ENCODE measurements at regions not wholly inside any gene's neighbourhood (a gene's known extent, or its start where the extent isn't known, plus 50 kb on each side); places are given as distances from the start of the nearest gene placed in this dataset.

DNA sequence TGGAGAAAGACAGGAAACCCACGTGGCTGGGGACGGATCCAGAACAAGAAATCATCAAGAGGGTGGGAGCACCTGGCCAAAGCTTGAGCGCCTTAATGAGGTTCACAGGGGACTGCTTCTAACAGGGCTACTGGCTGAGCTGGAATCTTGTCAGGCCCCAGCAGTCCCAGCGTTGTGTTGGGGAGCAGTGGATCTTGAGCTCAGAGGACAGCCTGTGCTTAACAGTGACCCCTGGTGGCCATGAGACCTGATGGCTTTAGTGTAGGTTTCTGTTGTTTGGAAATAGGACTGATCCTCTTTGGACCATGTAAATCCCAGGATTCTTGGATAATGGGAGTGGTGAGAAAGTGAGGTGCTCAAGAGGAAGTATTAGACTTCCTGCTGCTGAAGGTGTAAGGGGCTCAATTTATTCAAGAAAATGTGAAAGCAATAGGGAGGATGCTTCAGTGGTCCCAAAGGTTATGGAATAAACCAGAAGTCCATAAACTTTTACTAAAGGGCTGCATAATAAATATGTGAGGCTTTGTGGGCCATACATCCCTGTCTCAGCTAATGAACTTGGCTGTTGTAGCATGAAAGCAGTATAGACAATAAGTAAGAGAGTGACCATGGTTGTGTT, 216.2 kb downstream of the NFATC2 start (continued):
- TF ChIP-seq, protein P1, sequence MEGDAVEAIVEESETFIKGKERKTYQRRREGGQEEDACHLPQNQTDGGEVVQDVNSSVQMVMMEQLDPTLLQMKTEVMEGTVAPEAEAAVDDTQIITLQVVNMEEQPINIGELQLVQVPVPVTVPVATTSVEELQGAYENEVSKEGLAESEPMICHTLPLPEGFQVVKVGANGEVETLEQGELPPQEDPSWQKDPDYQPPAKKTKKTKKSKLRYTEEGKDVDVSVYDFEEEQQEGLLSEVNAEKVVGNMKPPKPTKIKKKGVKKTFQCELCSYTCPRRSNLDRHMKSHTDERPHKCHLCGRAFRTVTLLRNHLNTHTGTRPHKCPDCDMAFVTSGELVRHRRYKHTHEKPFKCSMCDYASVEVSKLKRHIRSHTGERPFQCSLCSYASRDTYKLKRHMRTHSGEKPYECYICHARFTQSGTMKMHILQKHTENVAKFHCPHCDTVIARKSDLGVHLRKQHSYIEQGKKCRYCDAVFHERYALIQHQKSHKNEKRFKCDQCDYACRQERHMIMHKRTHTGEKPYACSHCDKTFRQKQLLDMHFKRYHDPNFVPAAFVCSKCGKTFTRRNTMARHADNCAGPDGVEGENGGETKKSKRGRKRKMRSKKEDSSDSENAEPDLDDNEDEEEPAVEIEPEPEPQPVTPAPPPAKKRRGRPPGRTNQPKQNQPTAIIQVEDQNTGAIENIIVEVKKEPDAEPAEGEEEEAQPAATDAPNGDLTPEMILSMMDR (IDR thresholded peaks at IDR 0.05 in 2 of 3, conservative IDR thresholded peaks at IDR 0.05 in 1 of 3; ENCODE audit: insufficient read depth in 2 of 3, low read depth in 1 of 3, low read length in 3 of 3) = peak; percentile 65 to 74 (median 71)
- TF ChIP-seq, protein P2, sequence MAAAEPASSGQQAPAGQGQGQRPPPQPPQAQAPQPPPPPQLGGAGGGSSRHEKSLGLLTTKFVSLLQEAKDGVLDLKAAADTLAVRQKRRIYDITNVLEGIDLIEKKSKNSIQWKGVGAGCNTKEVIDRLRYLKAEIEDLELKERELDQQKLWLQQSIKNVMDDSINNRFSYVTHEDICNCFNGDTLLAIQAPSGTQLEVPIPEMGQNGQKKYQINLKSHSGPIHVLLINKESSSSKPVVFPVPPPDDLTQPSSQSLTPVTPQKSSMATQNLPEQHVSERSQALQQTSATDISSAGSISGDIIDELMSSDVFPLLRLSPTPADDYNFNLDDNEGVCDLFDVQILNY (CRISPR knock-in tag; IDR thresholded peaks at IDR 0.05) = 0 out of 2 replicates have a peak, but pooled peaks have one; percentile 23
- peak; percentile 54 for TF ChIP-seq SMC3 (conservative IDR thresholded peaks at IDR 0.05; ENCODE audit: insufficient read depth, low read depth, low read length)
- no peak for TF ChIP-seq ZNF780A (CRISPR knock-in tag; IDR thresholded peaks at IDR 0.05)
- TF ChIP-seq OTX1 (CRISPR knock-in tag; IDR thresholded peaks at IDR 0.05) = no peak

DNA sequence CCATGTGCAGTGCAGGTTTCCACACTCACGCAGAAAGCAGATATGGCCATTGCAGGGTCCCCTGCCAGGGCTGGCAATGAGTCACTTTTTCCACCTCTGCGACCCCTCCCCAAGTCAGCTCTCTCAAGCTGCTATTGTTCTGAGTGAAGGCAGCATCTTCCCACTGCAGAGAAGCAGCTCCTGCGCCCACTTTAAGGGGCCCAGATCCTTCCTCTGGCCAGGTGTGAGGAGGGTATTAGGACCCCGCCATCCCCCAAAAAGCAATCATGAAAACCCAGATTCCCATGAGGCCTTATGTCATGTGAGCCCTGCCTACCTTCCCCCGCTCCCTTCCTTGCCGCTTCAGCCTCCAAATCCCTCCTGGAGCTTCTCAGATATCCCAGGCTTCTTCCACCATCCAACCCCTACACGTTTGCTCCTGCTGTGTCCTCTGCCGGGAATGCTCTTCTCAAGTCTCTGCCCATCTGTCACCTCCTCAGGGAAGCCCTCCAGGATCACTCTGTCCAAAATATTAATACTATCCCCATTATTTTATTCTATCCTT, 220.3 kb downstream of the NFATC2 start:
- Histone ChIP-seq H3K9me3 (replicated peaks; ENCODE audit: control insufficient read depth, insufficient read depth, low read depth, low read length) (no peaks in the 10 kb centered on the region; the same call in 1 of the 2 replicates), H3K9me1 (ENCODE audit: control insufficient read depth, insufficient read depth, low read length) (no peaks in the 10 kb centered on the region), H3K27me3 (ENCODE audit: control insufficient read depth in 2 of 2, insufficient read depth in 2 of 2, low read length in 2 of 2) (peaks cover 16 to 44% of the 10 kb centered on the region in 2 experiments), H3K4me3 (no peak overlapping the region), H3K4me2 (ENCODE audit: insufficient read depth, low read length) (no peak overlapping the region), H3K9ac (ENCODE audit: insufficient read depth in 1 of 2, low read depth in 2 of 2, low read length in 2 of 2) (no peak overlapping the region), H2AFZ (ENCODE audit: low read depth, low read length) (no peak overlapping the region), H3K36me3 (ENCODE audit: control insufficient read depth, insufficient read depth, low read length) (no peaks in the 10 kb centered on the region), H3K4me1 (replicated peaks in 1 of 2; ENCODE audit: control insufficient read depth in 2 of 2, insufficient read depth in 2 of 2, low read length in 2 of 2) (peaks cover 7 to 12% of the 10 kb centered on the region in 2 experiments), H3K27ac (ENCODE audit: extremely low read depth, low read depth, low read length) (no peak overlapping the region), H4K20me1 (replicated peaks; ENCODE audit: control insufficient read depth, insufficient read depth, low read length) (no peaks in the 10 kb centered on the region), H3K79me2 (ENCODE audit: control insufficient read depth, insufficient read depth, low read length) (no peaks in the 10 kb centered on the region)
- ATAC-seq (no peak), DNase-seq (ENCODE audit: extremely low read depth in 1 of 4, low spot score in 3 of 4) (peak in 1 of 4 experiments; percentile 18), FAIRE-seq (no peak)
- ChIA-PET POLR2A (no interaction called here), CTCF (ENCODE audit: low intra/inter-chr PET ratio) (no interaction called here)
- no TSS peak for BruUV-seq (replicated peaks)
- intact Hi-C loops (cut with micrococcal nuclease) = no loop called here
- in situ Hi-C loops (cut with MboI) = no loop called here
- WGBS (ENCODE audit: insufficient coverage, low coverage, missing lambda C conversion rate) = 12% methylated on average over 8 of the region's 8 CpGs
- TF ChIP-seq ZFP36 (IDR thresholded peaks at IDR 0.05; ENCODE audit: low read depth, low read length, partially characterized antibody) (peak; percentile 95), RBM25 (IDR thresholded peaks at IDR 0.05; ENCODE audit: low read depth, low read length, severe bottlenecking) (peak; percentile 64), ZNF239 (CRISPR knock-in tag; IDR thresholded peaks at IDR 0.05) (no peak)
- TF ChIP-seq, protein P3, sequence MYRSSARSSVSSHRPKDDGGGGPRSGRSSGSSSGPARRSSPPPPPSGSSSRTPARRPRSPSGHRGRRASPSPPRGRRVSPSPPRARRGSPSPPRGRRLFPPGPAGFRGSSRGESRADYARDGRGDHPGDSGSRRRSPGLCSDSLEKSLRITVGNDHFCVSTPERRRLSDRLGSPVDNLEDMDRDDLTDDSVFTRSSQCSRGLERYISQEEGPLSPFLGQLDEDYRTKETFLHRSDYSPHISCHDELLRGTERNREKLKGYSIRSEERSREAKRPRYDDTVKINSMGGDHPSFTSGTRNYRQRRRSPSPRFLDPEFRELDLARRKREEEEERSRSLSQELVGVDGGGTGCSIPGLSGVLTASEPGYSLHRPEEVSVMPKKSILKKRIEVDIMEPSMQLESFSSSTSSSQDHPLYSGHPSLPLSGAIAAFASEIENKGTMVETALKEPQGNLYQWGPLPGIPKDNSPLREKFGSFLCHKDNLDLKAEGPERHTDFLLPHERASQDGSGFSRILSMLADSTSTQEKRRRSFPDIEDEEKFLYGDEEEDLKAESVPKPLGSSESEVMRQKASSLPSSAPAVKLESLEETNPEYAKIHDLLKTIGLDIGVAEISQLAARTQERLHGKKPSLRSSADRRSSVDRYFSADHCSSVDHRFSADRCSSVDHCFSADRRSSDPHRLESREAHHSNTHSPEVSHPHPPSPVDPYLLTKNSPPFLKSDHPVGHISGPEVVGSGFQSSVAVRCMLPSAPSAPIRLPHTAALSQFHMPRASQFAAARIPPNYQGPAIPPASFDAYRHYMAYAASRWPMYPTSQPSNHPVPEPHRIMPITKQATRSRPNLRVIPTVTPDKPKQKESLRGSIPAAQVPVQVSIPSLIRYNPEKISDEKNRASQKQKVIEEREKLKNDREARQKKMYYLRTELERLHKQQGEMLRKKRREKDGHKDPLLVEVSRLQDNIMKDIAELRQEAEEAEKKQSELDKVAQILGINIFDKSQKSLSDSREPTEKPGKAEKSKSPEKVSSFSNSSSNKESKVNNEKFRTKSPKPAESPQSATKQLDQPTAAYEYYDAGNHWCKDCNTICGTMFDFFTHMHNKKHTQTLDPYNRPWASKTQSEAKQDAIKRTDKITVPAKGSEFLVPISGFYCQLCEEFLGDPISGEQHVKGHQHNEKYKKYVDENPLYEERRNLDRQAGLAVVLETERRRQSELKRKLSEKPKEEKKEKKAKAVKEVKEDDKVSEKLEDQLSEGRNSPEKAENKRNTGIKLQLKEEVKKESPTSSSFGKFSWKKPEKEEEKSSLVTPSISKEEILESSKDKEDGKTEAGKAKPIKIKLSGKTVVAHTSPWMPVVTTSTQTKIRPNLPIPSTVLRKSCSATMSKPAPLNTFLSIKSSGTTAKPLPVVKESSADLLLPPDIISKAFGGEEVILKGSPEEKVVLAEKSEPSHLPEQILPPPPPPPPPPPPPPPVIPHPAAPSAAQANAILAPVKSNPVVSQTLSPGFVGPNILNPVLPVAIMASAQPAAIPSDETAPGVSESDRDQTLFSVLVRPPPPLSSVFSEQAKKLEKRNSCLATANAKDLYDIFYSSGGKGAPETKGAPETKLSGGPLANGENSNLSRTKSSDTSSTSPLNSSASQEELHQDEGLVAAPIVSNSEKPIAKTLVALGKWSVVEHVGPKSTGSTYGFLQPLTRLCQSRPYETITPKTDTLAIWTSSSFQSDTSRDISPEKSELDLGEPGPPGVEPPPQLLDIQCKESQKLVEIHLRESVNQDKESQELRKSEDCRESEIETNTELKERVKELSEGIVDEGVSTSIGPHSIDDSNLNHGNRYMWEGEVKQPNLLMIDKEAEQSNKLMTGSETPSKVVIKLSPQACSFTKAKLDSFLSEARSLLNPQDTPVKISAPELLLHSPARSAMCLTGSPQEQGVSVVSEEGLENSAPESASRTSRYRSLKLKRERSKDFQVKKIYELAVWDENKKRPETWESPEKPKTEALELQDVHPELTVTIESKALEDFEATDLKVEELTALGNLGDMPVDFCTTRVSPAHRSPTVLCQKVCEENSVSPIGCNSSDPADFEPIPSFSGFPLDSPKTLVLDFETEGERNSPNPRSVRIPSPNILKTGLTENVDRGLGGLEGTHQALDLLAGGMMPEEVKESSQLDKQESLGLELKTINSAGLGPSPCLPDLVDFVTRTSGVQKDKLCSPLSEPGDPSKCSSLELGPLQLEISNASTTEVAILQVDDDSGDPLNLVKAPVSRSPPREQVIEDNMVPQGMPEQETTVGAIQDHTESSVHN (IDR thresholded peaks at IDR 0.05; ENCODE audit: borderline replicate concordance in 1 of 2, low read depth in 1 of 2) = no peak

Data from K562 (cell line).